Right lobe of liver (tissue), 4 donors: ENCODE measurements at regions not wholly inside any gene's neighbourhood (a gene's known extent, or its start where the extent isn't known, plus 50 kb on each side); places are given as distances from the start of the nearest gene placed in this dataset.

Experiments used
- POLR2A ChIP-seq: fragments of 450-650 bp; IDR thresholded peaks from one replicate; pipeline ENCODE4 v1.6.1; 2017; ENCODE audit warnings: antibody characterized with exemption, mild to moderate bottlenecking
- TF ChIP-seq, protein P1 (sequence below), 4 donors: fragments of 200-600 bp in 3 of 4; fragments of 450-650 bp in 1 of 4; IDR thresholded peaks; one replicate each; pipeline versions ENCODE4 v1.5.1 to v1.8.0; 2016 to 2022; ENCODE audit warnings: antibody characterized with exemption in 4 of 4, mild to moderate bottlenecking in 2 of 4
- donor health status: DM: no; HTN: no; CAD: no.
- donor health status: DM: no; HTN: no; CAD: no.
- donor health status: DM: no; HTN: yes; CAD: no.

- TF ChIP-seq, protein P1, sequence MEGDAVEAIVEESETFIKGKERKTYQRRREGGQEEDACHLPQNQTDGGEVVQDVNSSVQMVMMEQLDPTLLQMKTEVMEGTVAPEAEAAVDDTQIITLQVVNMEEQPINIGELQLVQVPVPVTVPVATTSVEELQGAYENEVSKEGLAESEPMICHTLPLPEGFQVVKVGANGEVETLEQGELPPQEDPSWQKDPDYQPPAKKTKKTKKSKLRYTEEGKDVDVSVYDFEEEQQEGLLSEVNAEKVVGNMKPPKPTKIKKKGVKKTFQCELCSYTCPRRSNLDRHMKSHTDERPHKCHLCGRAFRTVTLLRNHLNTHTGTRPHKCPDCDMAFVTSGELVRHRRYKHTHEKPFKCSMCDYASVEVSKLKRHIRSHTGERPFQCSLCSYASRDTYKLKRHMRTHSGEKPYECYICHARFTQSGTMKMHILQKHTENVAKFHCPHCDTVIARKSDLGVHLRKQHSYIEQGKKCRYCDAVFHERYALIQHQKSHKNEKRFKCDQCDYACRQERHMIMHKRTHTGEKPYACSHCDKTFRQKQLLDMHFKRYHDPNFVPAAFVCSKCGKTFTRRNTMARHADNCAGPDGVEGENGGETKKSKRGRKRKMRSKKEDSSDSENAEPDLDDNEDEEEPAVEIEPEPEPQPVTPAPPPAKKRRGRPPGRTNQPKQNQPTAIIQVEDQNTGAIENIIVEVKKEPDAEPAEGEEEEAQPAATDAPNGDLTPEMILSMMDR (IDR thresholded peaks at IDR 0.05): no peak
- no peak for TF ChIP-seq POLR2A
Measured at GRCh38 chr16:48745541-48745940, 135.6 kb upstream of the N4BP1 start.
